Endothelial cell of umbilical vein (primary cell): ENCODE measurements at regions not wholly inside any gene's neighbourhood (a gene's known extent, or its start where the extent isn't known, plus 50 kb on each side); places are given as distances from the start of the nearest gene placed in this dataset.

Experiments used
- BruUV-seq: library from RNA; stranded (reverse); fragments of 400-500 nt; replicated peaks from 2 replicates; lab custom pipeline; 2021; lab: Mats Ljungman, UMichigan
- CTCF ChIA-PET: fragments of 300-600, 350-600 bp; sonication (Branson Sonifier 250); formaldehyde crosslinking; loops from one replicate; lab custom pipeline; 2021; ENCODE audit warnings: antibody characterized with exemption, inconsistent platforms; lab: Charles Lee
- POLR2A ChIA-PET: fragments of 300-600, 350-600 bp; sonication (Branson Sonifier 250); formaldehyde crosslinking; loops from one replicate; lab custom pipeline; 2021; ENCODE audit warnings: antibody characterized with exemption, inconsistent platforms; lab: Charles Lee
- DNase-seq: peaks from one replicate; pipeline ENCODE4 v3.0.0-alpha.2; 2011; ENCODE audit warnings: low read depth, low spot score
- FAIRE-seq: peaks from 2 replicates; lab custom pipeline; 2011; peaks lifted over from hg19 to GRCh38; lab: Jason Lieb, UNC
- H2AFZ ChIP-seq: 2 replicates; pipeline ENCODE4 v1.6.0; 2012; ENCODE audit warnings: low read depth, low read length, control low read depth, inconsistent platforms
- H3K27ac ChIP-seq: 2 replicates; pipeline ENCODE4 v1.5.1; 2011; ENCODE audit warnings: low read depth, mild to moderate bottlenecking, control low read depth, low read length, moderate library complexity; ENCODE audit not compliant: insufficient read depth
- H3K27me3 ChIP-seq, 2 experiments: 2 replicates each; pipeline versions ENCODE4 v1.6.0 to v1.6.1; 2011; ENCODE audit warnings: low read length in 2 of 2, mixed read lengths in 1 of 2; ENCODE audit not compliant: control insufficient read depth in 2 of 2, insufficient read depth in 2 of 2
- H3K36me3 ChIP-seq, 2 experiments: 2 replicates in 1 of 2; 3 replicates in 1 of 2; pipeline ENCODE4 v1.5.1; 2011; ENCODE audit warnings: low read length in 2 of 2, mild to moderate bottlenecking in 1 of 2, moderate library complexity in 1 of 2; ENCODE audit not compliant: control insufficient read depth in 2 of 2, insufficient read depth in 2 of 2; ENCODE audit errors: extremely low read depth in 1 of 2
- H3K4me1 ChIP-seq: 3 replicates; pipeline ENCODE4 v1.5.1; 2011; ENCODE audit warnings: mild to moderate bottlenecking, low read length; ENCODE audit not compliant: control insufficient read depth, insufficient read depth; ENCODE audit errors: extremely low read depth
- H3K4me2 ChIP-seq: 2 replicates; pipeline ENCODE4 v1.6.1; 2011; ENCODE audit warnings: low read length, control low read depth, mixed read lengths; ENCODE audit not compliant: insufficient read depth
- H3K4me3 ChIP-seq, 3 experiments: fragments of 200-600 bp in 1 of 3; sonication (generic), shearing (Covaris generic) in 1 of 3; replicated peaks in 1 of 3; 2 replicates each; pipeline ENCODE4 v1.5.1; 2011 to 2016; ENCODE audit warnings: control low read depth in 3 of 3, low read length in 3 of 3, mild to moderate bottlenecking in 2 of 3, inconsistent platforms in 1 of 3, low read depth in 1 of 3, moderate library complexity in 1 of 3; ENCODE audit not compliant: insufficient read depth in 1 of 3
- H3K79me2 ChIP-seq: 2 replicates; pipeline ENCODE4 v1.6.0; 2012; ENCODE audit warnings: low read length, inconsistent platforms; ENCODE audit not compliant: control insufficient read depth, insufficient read depth
- H3K9ac ChIP-seq: replicated peaks from 2 replicates; pipeline ENCODE3; 2011; ENCODE audit warnings: low read length, control low read depth; ENCODE audit not compliant: insufficient read depth; ENCODE audit errors: extremely low read depth
- H3K9me1 ChIP-seq: replicated peaks from 3 replicates; pipeline ENCODE4 v1.6.0; 2011; ENCODE audit warnings: mild to moderate bottlenecking, low read length; ENCODE audit not compliant: control insufficient read depth, insufficient read depth; ENCODE audit errors: extremely low read depth
- H3K9me3 ChIP-seq: replicated peaks from 2 replicates; pipeline ENCODE4 v1.5.1; 2012; ENCODE audit warnings: low read length, inconsistent platforms; ENCODE audit not compliant: control insufficient read depth, insufficient read depth
- H4K20me1 ChIP-seq: replicated peaks from 2 replicates; pipeline ENCODE3; 2011; ENCODE audit warnings: mild to moderate bottlenecking, low read length; ENCODE audit not compliant: control insufficient read depth, insufficient read depth; ENCODE audit errors: extremely low read depth
- CTCF ChIP-seq, 2 donors: IDR thresholded peaks; 1 replicate in 1 of 2; 2 replicates in 1 of 2; pipeline ENCODE4 v1.5.1; 2011; ENCODE audit warnings: low read length in 2 of 2, mild to moderate bottlenecking in 2 of 2, moderate library complexity in 2 of 2, control low read depth in 1 of 2, inconsistent platforms in 1 of 2, low read depth in 1 of 2; ENCODE audit not compliant: insufficient read depth in 1 of 2; ENCODE audit errors: extremely low read depth in 1 of 2
- EZH2 ChIP-seq: IDR thresholded peaks from 2 replicates; pipeline ENCODE4 v1.6.1; 2012; ENCODE audit warnings: borderline replicate concordance, low read depth, mild to moderate bottlenecking, moderate library complexity, low read length, inconsistent platforms; ENCODE audit not compliant: severe bottlenecking
- FOS ChIP-seq: IDR thresholded peaks from 2 replicates; pipeline ENCODE4 v1.6.1; 2011; ENCODE audit warnings: mild to moderate bottlenecking, low read length, moderate library complexity, borderline replicate concordance; ENCODE audit not compliant: insufficient read depth
- GATA2 ChIP-seq: IDR thresholded peaks from 2 replicates; pipeline ENCODE4 v1.7.0; 2011; ENCODE audit warnings: low read depth, mild to moderate bottlenecking, moderate library complexity, mixed read lengths, low read length; ENCODE audit not compliant: insufficient read length, insufficient read depth
- JUN ChIP-seq: IDR thresholded peaks from 2 replicates; pipeline ENCODE4 v1.6.1; 2011; ENCODE audit warnings: borderline replicate concordance, low read depth; ENCODE audit not compliant: insufficient read length, insufficient read depth
- MAX ChIP-seq: IDR thresholded peaks from 2 replicates; pipeline ENCODE4 v1.6.1; 2011; ENCODE audit not compliant: insufficient read depth, insufficient read length
- MYC ChIP-seq: IDR thresholded peaks from one replicate; pipeline ENCODE4 v1.6.1; 2011; ENCODE audit warnings: mild to moderate bottlenecking, low read depth, low read length
- dilution Hi-C: fragments of 300-500 bp; cut with MboI; formaldehyde crosslinking; loops from one replicate; pipeline ENCODE4 v1.15.0; 2019; ENCODE audit warnings: low sequenced_read_pairs; ENCODE audit not compliant: extremely low pct_ligation_motif_present
- intact Hi-C: fragments of 100-400 bp; cut with micrococcal nuclease; formaldehyde crosslinking; loops from one replicate; pipeline ENCODE4 v1.10.0; 2022

GRCh38 chr12:94042321-94042720 lies 106.1 kb upstream of the PLXNC1 start:
- POLR2A ChIA-PET, result no interaction called here
- Histone ChIP-seq H4K20me1 (no peaks in the 10 kb centered on the region), H3K36me3 (no peaks in the 10 kb centered on the region), H3K9me3 (no peaks in the 10 kb centered on the region), H3K27ac (no peak overlapping the region), H3K4me1 (no peaks in the 10 kb centered on the region), H3K9ac (no peak overlapping the region), H3K27me3 (no peaks in the 10 kb centered on the region), H2AFZ (no peak overlapping the region), H3K79me2 (no peaks in the 10 kb centered on the region), H3K4me3 (no peak overlapping the region), H3K9me1 (no peaks in the 10 kb centered on the region), H3K4me2 (no peak overlapping the region)
- dilution Hi-C loops (no loop called here), intact Hi-C loops (no loop called here)
- TF ChIP-seq FOS, result no peak
- no TSS peak for BruUV-seq
- FAIRE-seq (no peak), DNase-seq (no peak)
- CTCF ChIA-PET, result no interaction called here

- POLR2A ChIA-PET, result no interaction called here
- H3K27ac ChIP-seq, result no peak overlapping the region
- no peaks in the 10 kb centered on the region for H3K36me3 ChIP-seq
- H3K9me1 ChIP-seq, result no peaks in the 10 kb centered on the region
- dilution Hi-C loops, result no loop called here
- H3K27me3 ChIP-seq, result no peaks in the 10 kb centered on the region
- no peaks in the 10 kb centered on the region for H3K79me2 ChIP-seq
- H3K4me3 ChIP-seq, result no peak overlapping the region
- intact Hi-C loops, result no loop called here
- DNase-seq (no peak), FAIRE-seq (no peak)
- CTCF ChIA-PET, result no interaction called here
- no TSS peak for BruUV-seq
- H4K20me1 ChIP-seq, result no peaks in the 10 kb centered on the region
- TF ChIP-seq EZH2 (no peak), MAX (no peak), GATA2 (no peak), FOS (no peak), MYC (no peak), CTCF (IDR thresholded peaks at IDR 0.05; ENCODE audit: extremely low read depth in 1 of 2, insufficient read depth in 1 of 2, low read depth in 1 of 2, low read length in 2 of 2) (no peak), JUN (no peak)
- H3K9ac ChIP-seq, result no peak overlapping the region
- no peak overlapping the region for H3K4me2 ChIP-seq
- no peaks in the 10 kb centered on the region for H3K9me3 ChIP-seq
- no peaks in the 10 kb centered on the region for H3K4me1 ChIP-seq
- no peak overlapping the region for H2AFZ ChIP-seq
Measured at GRCh38 chr12:94046626-94047410, 101.6 kb upstream of the PLXNC1 start.
